ENCODE measurements at regions not wholly inside any gene's neighbourhood (a gene's known extent, or its start where the extent isn't known, plus 50 kb on each side); places are given as distances from the start of the nearest gene placed in this dataset.

DNA sequence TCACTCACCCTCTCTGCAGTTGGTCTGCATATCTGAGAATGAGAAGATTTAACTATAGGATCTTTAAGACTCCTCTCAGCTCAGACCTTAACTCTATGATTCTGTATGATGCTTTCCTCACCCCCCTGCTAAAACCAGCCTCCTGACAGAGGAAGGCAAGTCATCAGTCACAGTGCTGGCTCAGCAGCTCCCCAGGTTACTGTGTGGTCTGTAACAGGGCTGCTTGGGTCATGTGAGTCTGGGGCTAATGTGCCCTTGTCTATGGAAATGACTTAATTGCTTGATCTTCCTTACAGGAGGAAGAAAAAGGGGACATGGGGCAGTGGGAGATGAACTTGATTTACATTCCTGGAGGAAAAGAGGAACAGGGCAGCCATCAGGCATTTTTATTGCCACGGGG is 625.6 kb downstream of the PTPRU start:
- TF ChIP-seq, protein P1, sequence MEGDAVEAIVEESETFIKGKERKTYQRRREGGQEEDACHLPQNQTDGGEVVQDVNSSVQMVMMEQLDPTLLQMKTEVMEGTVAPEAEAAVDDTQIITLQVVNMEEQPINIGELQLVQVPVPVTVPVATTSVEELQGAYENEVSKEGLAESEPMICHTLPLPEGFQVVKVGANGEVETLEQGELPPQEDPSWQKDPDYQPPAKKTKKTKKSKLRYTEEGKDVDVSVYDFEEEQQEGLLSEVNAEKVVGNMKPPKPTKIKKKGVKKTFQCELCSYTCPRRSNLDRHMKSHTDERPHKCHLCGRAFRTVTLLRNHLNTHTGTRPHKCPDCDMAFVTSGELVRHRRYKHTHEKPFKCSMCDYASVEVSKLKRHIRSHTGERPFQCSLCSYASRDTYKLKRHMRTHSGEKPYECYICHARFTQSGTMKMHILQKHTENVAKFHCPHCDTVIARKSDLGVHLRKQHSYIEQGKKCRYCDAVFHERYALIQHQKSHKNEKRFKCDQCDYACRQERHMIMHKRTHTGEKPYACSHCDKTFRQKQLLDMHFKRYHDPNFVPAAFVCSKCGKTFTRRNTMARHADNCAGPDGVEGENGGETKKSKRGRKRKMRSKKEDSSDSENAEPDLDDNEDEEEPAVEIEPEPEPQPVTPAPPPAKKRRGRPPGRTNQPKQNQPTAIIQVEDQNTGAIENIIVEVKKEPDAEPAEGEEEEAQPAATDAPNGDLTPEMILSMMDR (IDR thresholded peaks at IDR 0.05), result no peak
- TF ChIP-seq POLR2AphosphoS5 (IDR thresholded peaks at IDR 0.05), result no peak

Data from upper lobe of left lung (tissue), 4 donors.